Coronary artery (tissue), 2 donors: ENCODE measurements at regions not wholly inside any gene's neighbourhood (a gene's known extent, or its start where the extent isn't known, plus 50 kb on each side); places are given as distances from the start of the nearest gene placed in this dataset.

ENCODE experiments used
- DNase-seq: peaks from one replicate; pipeline ENCODE4 v3.0.0-alpha.2; 2017; ENCODE audit warnings: low spot score
- H3K27ac ChIP-seq, 2 donors: fragments of 200-600 bp; sonication (generic); one replicate each; pipeline ENCODE4 v1.5.1; 2016 to 2019
- H3K4me3 ChIP-seq: fragments of 200-600 bp; sonication (generic); 2 replicates; pipeline ENCODE4 v1.5.1; 2016; ENCODE audit warnings: mild to moderate bottlenecking, moderate library complexity
- CTCF ChIP-seq: fragments of 200-600 bp; sonication (generic); IDR thresholded peaks from one replicate; pipeline ENCODE4 v1.5.1; 2019; ENCODE audit warnings: antibody characterized with exemption

- no peak overlapping the region for H3K27ac ChIP-seq
- no peak for DNase-seq
- no peak overlapping the region for H3K4me3 ChIP-seq
- TF ChIP-seq CTCF: no peak
Measured at GRCh38 chr11:97751952-97752351, 1268.8 kb upstream of the CNTN5 start.

- no peak overlapping the region for H3K27ac ChIP-seq
- no peak for TF ChIP-seq CTCF
- no peak overlapping the region for H3K4me3 ChIP-seq
- no peak for DNase-seq
Measured at GRCh38 chr11:97754976-97755375, 1265.8 kb upstream of the CNTN5 start.

- no peak for TF ChIP-seq CTCF
- Histone ChIP-seq H3K4me3 (no peak overlapping the region), H3K27ac (no peak overlapping the region)
- DNase-seq: no peak
Measured at GRCh38 chr11:97756571-97757335, 1264.0 kb upstream of the CNTN5 start.

- TF ChIP-seq CTCF: no peak
- no peak for DNase-seq
- no peak overlapping the region for H3K4me3 ChIP-seq
- no peak overlapping the region for H3K27ac ChIP-seq
Measured at GRCh38 chr11:97761175-97761574, 1259.6 kb upstream of the CNTN5 start.

- no peak overlapping the region for H3K27ac ChIP-seq
Measured at GRCh38 chr11:97764193-97764592, 1256.6 kb upstream of the CNTN5 start.

GRCh38 chr11:97764605-97765004, 1256.1 kb upstream of the CNTN5 start:
- DNase-seq: no peak
- Histone ChIP-seq H3K27ac (no peak overlapping the region), H3K4me3 (no peak overlapping the region)
- TF ChIP-seq CTCF: no peak

More at GRCh38 chr11:97764193-97764592, 1256.6 kb upstream of the CNTN5 start:
- no peak for DNase-seq
- TF ChIP-seq CTCF: no peak
- no peak overlapping the region for H3K4me3 ChIP-seq

GRCh38 chr11:97770570-97770969, 1250.2 kb upstream of the CNTN5 start:
- Histone ChIP-seq H3K27ac (no peak overlapping the region), H3K4me3 (no peak overlapping the region)
- no peak for DNase-seq
- no peak for TF ChIP-seq CTCF
